HEK293 (cell line): ENCODE measurements at regions not wholly inside any gene's neighbourhood (a gene's known extent, or its start where the extent isn't known, plus 50 kb on each side); places are given as distances from the start of the nearest gene placed in this dataset.

Experiments used
- CTCF ChIA-PET: fragments of 350-600 bp; formaldehyde crosslinking; extraction: SDS; loops from one replicate; lab custom pipeline; 2021; ENCODE audit warnings: antibody characterized with exemption; lab: Yijun Ruan, JAX
- POLR2A ChIA-PET: fragments of 300-600 bp; formaldehyde crosslinking; extraction: SDS; loops from one replicate; lab custom pipeline; 2020; ENCODE audit warnings: antibody characterized with exemption, inconsistent platforms; lab: Yijun Ruan, JAX
- H3K27ac ChIP-seq: fragments of 200-500 bp; sonication (Bioruptor generic); 2 replicates; pipeline ENCODE4 v1.5.1; 2014; ENCODE audit warnings: low read depth, low read length, control low read depth, inconsistent platforms; ENCODE audit errors: extremely low read depth
- H3K36me3 ChIP-seq, 2 experiments: fragments of 200-500 bp in 1 of 2; sonication (Bioruptor generic) in 1 of 2; 1 replicate in 1 of 2; 2 replicates in 1 of 2; pipeline ENCODE4 v1.5.1; 2014 to 2017; ENCODE audit warnings: inconsistent platforms in 2 of 2, low read length in 2 of 2; ENCODE audit not compliant: control insufficient read depth in 2 of 2, insufficient read depth in 1 of 2
- H3K4me1 ChIP-seq: fragments of 200-500 bp; sonication (Bioruptor generic); 2 replicates; pipeline ENCODE4 v1.5.1; 2014; ENCODE audit warnings: mild to moderate bottlenecking, low read length, inconsistent platforms; ENCODE audit not compliant: control insufficient read depth, insufficient read depth
- H3K4me3 ChIP-seq: 2 replicates; pipeline ENCODE4 v1.5.1; 2011; ENCODE audit warnings: low read depth, mild to moderate bottlenecking, control low read depth, low read length, moderate library complexity
- H3K9me3 ChIP-seq: fragments of 200-500 bp; sonication (Bioruptor generic); 2 replicates; pipeline ENCODE4 v1.5.1; 2014; ENCODE audit warnings: low read depth, low read length, inconsistent platforms; ENCODE audit not compliant: control insufficient read depth, insufficient read depth
- HIC1 ChIP-seq: fragments of 450-650 bp; formaldehyde crosslinking; IDR thresholded peaks from 2 replicates; pipeline ENCODE4 v1.5.1; 2016; ENCODE audit warnings: missing biosample characterization, missing genetic modification characterization
- HOXA7 ChIP-seq: sonication (generic); formaldehyde crosslinking; IDR thresholded peaks from 2 replicates; pipeline ENCODE4 v1.8.1; 2022; ENCODE audit warnings: missing genetic modification reagents, borderline replicate concordance
- HOXD13 ChIP-seq: sonication (generic); formaldehyde crosslinking; IDR thresholded peaks from 2 replicates; pipeline ENCODE4 v1.8.0; 2022; ENCODE audit warnings: missing genetic modification reagents, borderline replicate concordance
- KLF1 ChIP-seq: fragments of 450-650 bp; formaldehyde crosslinking; IDR thresholded peaks from 2 replicates; pipeline ENCODE4 v1.5.1; 2016; ENCODE audit warnings: missing biosample characterization, missing genetic modification characterization
- SP3 ChIP-seq: fragments of 450-650 bp; formaldehyde crosslinking; IDR thresholded peaks from 2 replicates; pipeline ENCODE4 v1.5.1; 2016; ENCODE audit warnings: missing biosample characterization, missing genetic modification characterization
- SP7 ChIP-seq: fragments of 450-650 bp; formaldehyde crosslinking; IDR thresholded peaks from 2 replicates; pipeline ENCODE4 v1.5.1; 2016; ENCODE audit warnings: missing biosample characterization, missing genetic modification characterization
- YY2 ChIP-seq: fragments of 450-650 bp; formaldehyde crosslinking; IDR thresholded peaks from 2 replicates; pipeline ENCODE4 v1.5.1; 2016; ENCODE audit warnings: missing biosample characterization, missing genetic modification characterization
- ZBTB7A ChIP-seq: fragments of 450-650 bp; formaldehyde crosslinking; IDR thresholded peaks from 2 replicates; pipeline ENCODE4 v1.5.1; 2016; ENCODE audit warnings: low read depth, missing biosample characterization, missing genetic modification characterization
- ZFP3 ChIP-seq: fragments of 450-650 bp; formaldehyde crosslinking; IDR thresholded peaks from 2 replicates; pipeline ENCODE4 v1.5.1; 2016; ENCODE audit warnings: low read depth, missing biosample characterization, missing genetic modification characterization
- ZFP69B ChIP-seq: fragments of 450-650 bp; formaldehyde crosslinking; IDR thresholded peaks from 2 replicates; pipeline ENCODE4 v1.5.1; 2016; ENCODE audit warnings: missing biosample characterization, missing genetic modification characterization
- ZNF214 ChIP-seq: fragments of 450-650 bp; formaldehyde crosslinking; IDR thresholded peaks from 2 replicates; pipeline ENCODE4 v1.5.1; 2017; ENCODE audit warnings: missing biosample characterization, mild to moderate bottlenecking, missing genetic modification characterization, borderline replicate concordance
- ZNF223 ChIP-seq: fragments of 450-650 bp; formaldehyde crosslinking; IDR thresholded peaks from 2 replicates; pipeline ENCODE4 v1.5.1; 2016; ENCODE audit warnings: missing biosample characterization, missing genetic modification characterization
- ZNF26 ChIP-seq: fragments of 450-650 bp; formaldehyde crosslinking; IDR thresholded peaks from 2 replicates; pipeline ENCODE4 v1.5.1; 2016; ENCODE audit warnings: missing biosample characterization, missing genetic modification characterization
- ZNF324 ChIP-seq: fragments of 450-650 bp; formaldehyde crosslinking; IDR thresholded peaks from 2 replicates; pipeline ENCODE4 v1.5.1; 2016; ENCODE audit warnings: missing biosample characterization, missing genetic modification characterization
- ZNF350 ChIP-seq: fragments of 450-650 bp; formaldehyde crosslinking; IDR thresholded peaks from 2 replicates; pipeline ENCODE4 v1.5.0; 2017; ENCODE audit warnings: missing biosample characterization, mild to moderate bottlenecking, missing genetic modification characterization
- ZNF473 ChIP-seq: fragments of 450-650 bp; formaldehyde crosslinking; IDR thresholded peaks from 2 replicates; pipeline ENCODE4 v1.5.1; 2017; ENCODE audit warnings: missing biosample characterization, missing genetic modification characterization
- ZNF510 ChIP-seq: fragments of 450-650 bp; formaldehyde crosslinking; IDR thresholded peaks from 2 replicates; pipeline ENCODE4 v1.5.1; 2018; ENCODE audit warnings: mild to moderate bottlenecking, missing genetic modification characterization, missing biosample characterization; ENCODE audit not compliant: insufficient replicate concordance
- ZNF521 ChIP-seq: fragments of 450-650 bp; formaldehyde crosslinking; IDR thresholded peaks from 2 replicates; pipeline ENCODE4 v1.5.1; 2017; ENCODE audit warnings: missing biosample characterization, mild to moderate bottlenecking, missing genetic modification characterization
- ZNF529 ChIP-seq: fragments of 450-650 bp; formaldehyde crosslinking; IDR thresholded peaks from 2 replicates; pipeline ENCODE4 v1.5.1; 2017; ENCODE audit warnings: missing genetic modification characterization, missing biosample characterization; ENCODE audit not compliant: insufficient replicate concordance
- ZNF585B ChIP-seq: fragments of 450-650 bp; formaldehyde crosslinking; IDR thresholded peaks from 2 replicates; pipeline ENCODE4 v1.5.1; 2016; ENCODE audit warnings: missing biosample characterization, missing genetic modification characterization
- ZNF701 ChIP-seq: fragments of 450-650 bp; formaldehyde crosslinking; IDR thresholded peaks from 2 replicates; pipeline ENCODE4 v1.5.1; 2016; ENCODE audit warnings: missing biosample characterization, missing genetic modification characterization
- TF ChIP-seq, protein P1 (sequence below): fragments of 450-650 bp; formaldehyde crosslinking; IDR thresholded peaks from 2 replicates; pipeline ENCODE4 v1.5.1; 2016; ENCODE audit warnings: missing biosample characterization, missing genetic modification characterization, borderline replicate concordance
- TF ChIP-seq, protein P2 (sequence below): fragments of 450-650 bp; formaldehyde crosslinking; IDR thresholded peaks from 2 replicates; pipeline ENCODE4 v1.5.1; 2016; ENCODE audit warnings: missing biosample characterization, missing genetic modification characterization

GRCh38 chr6:112504621-112505020, 157.5 kb downstream of the RFPL4B start (continued):
- no peak for TF ChIP-seq ZNF701 (tag by site-specific recombination)
- TF ChIP-seq HOXD13 = no peak
- TF ChIP-seq ZNF473 = no peak
- no peak for TF ChIP-seq YY2 (tag by site-specific recombination)
- no peak for TF ChIP-seq ZNF26 (tag by site-specific recombination)
- TF ChIP-seq SP7 = no peak
- TF ChIP-seq HOXA7 (CRISPR knock-in tag) = no peak
- no peak for TF ChIP-seq ZNF223

DNA sequence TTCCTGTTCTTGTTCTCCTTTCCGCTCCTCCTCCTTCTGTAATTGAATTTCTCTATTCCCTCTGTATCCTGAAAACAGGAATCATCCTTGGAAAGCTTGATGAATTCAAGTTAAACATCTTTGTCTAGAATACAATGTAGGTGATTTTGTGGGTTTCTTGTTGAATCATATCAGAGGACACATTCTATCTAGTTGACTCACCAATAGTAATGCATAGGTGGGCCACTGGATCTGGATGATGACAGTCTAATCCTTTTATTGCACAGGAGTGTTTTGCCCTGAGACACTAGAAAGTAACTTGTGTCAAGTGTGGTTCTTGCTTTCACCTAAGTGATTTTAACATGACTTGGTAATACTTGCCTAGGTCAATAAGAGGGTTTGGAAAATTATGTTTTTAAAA, 164.3 kb downstream of the RFPL4B start:
- POLR2A ChIA-PET = no interaction called here
- Histone ChIP-seq H3K9me3 (no peaks in the 10 kb centered on the region), H3K4me3 (no peak overlapping the region), H3K36me3 (no peaks in the 10 kb centered on the region), H3K4me1 (no peaks in the 10 kb centered on the region), H3K27ac (no peak overlapping the region)
- CTCF ChIA-PET = interaction anchor here (0.7 to 1.6 kb wide), 3 partner anchors 8 to 936 kb away, joined by 3 to 6 read pairs (median 6); no protein-coding TSS in a partner anchor
- TF ChIP-seq ZNF510 (tag by site-specific recombination) = no peak
- TF ChIP-seq ZNF521 (tag by site-specific recombination) = no peak
- no peak for TF ChIP-seq ZNF214
- TF ChIP-seq, protein P1, sequence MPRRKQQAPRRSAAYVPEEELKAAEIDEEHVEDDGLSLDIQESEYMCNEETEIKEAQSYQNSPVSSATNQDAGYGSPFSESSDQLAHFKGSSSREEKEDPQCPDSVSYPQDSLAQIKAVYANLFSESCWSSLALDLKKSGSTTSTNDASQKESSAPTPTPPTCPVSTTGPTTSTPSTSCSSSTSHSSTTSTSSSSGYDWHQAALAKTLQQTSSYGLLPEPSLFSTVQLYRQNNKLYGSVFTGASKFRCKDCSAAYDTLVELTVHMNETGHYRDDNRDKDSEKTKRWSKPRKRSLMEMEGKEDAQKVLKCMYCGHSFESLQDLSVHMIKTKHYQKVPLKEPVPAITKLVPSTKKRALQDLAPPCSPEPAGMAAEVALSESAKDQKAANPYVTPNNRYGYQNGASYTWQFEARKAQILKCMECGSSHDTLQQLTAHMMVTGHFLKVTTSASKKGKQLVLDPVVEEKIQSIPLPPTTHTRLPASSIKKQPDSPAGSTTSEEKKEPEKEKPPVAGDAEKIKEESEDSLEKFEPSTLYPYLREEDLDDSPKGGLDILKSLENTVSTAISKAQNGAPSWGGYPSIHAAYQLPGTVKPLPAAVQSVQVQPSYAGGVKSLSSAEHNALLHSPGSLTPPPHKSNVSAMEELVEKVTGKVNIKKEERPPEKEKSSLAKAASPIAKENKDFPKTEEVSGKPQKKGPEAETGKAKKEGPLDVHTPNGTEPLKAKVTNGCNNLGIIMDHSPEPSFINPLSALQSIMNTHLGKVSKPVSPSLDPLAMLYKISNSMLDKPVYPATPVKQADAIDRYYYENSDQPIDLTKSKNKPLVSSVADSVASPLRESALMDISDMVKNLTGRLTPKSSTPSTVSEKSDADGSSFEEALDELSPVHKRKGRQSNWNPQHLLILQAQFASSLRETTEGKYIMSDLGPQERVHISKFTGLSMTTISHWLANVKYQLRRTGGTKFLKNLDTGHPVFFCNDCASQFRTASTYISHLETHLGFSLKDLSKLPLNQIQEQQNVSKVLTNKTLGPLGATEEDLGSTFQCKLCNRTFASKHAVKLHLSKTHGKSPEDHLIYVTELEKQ = no peak
- no peak for TF ChIP-seq KLF1 (tag by site-specific recombination)
- no peak for TF ChIP-seq ZFP3 (tag by site-specific recombination)
- TF ChIP-seq HIC1 (tag by site-specific recombination) = no peak
- TF ChIP-seq ZNF324 (tag by site-specific recombination) = no peak
- TF ChIP-seq, protein P2, sequence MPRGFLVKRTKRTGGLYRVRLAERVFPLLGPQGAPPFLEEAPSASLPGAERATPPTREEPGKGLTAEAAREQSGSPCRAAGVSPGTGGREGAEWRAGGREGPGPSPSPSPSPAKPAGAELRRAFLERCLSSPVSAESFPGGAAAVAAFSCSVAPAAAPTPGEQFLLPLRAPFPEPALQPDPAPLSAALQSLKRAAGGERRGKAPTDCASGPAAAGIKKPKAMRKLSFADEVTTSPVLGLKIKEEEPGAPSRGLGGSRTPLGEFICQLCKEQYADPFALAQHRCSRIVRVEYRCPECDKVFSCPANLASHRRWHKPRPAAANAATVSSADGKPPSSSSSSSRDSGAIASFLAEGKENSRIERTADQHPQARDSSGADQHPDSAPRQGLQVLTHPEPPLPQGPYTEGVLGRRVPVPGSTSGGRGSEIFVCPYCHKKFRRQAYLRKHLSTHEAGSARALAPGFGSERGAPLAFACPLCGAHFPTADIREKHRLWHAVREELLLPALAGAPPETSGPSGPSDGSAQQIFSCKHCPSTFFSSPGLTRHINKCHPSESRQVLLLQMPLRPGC (tag by site-specific recombination) = no peak
- TF ChIP-seq ZNF585B = no peak
- no peak for TF ChIP-seq ZNF350 (tag by site-specific recombination)
- no peak for TF ChIP-seq ZFP69B (tag by site-specific recombination)
- TF ChIP-seq SP3 = no peak
- TF ChIP-seq ZNF529 = no peak
- TF ChIP-seq ZBTB7A (tag by site-specific recombination) = no peak
